RCC 7860 (cell line): ENCODE measurements at regions not wholly inside any gene's neighbourhood (a gene's known extent, or its start where the extent isn't known, plus 50 kb on each side); places are given as distances from the start of the nearest gene placed in this dataset.

Experiments used
- DNase-seq: peaks from one replicate; pipeline ENCODE4 v3.0.0-alpha.2; 2015; ENCODE audit warnings: low spot score
- FAIRE-seq: peaks from 2 replicates; lab custom pipeline; 2012; peaks lifted over from hg19 to GRCh38; lab: Jason Lieb, UNC

DNA sequence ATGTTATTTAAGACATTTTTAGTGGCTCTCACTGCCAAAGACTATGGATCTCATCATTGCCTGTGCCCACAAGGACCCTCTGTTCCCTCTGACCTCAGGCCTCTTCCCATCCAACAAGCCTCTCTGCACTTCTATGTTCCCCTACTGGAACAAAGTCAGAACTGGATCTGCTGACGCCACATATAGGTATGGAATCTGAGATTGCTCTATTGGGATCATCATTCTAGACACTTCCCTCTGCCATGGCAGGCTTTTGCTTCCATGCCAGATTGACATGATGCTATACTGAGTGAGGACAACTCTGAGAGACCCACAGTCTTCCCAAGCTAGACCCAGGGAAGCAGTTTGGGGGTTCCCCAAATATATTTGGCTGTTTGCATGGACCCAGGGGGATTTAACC, 76.0 kb upstream of the ZNF648 start:
- FAIRE-seq (no peak), DNase-seq (no peak)

DNA sequence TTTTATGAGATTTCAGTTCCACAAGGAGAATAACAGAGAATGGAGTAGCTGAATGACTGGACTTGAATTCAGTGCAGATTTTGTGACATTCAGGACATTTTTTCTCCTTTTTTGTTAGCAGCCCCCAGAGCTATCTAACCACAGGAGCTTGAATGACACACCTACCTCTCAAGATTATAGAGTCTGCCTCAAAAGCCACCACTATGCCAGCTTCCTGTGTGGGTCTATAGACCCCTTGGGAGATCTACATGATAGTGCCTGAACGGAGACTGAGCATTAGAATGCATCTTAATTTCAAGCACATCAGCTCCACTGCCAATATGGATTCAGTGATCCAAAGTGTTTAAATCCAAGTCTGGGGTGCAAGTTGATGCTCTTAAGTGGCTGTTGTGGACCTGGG, 74.4 kb upstream of the ZNF648 start:
- no peak for FAIRE-seq
- no peak for DNase-seq

DNA sequence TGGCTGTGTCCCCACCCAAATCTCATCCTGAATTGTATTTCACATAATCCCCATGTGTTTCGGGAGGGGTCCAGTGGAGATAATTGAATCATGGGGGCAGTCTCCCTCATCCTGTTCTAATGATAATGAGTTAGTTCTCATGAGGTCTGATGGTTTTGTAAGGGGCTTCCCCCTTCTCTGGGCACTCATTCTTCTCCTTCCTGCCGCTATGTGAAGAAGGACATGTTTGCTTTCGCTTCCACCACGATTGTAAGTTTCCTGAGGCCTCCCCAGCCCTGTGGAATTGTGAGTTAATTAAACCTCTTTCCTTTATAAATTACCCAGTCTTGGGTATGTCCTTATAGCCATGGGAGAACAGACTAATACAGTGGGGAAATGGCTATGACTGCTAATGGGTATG, 72.7 kb upstream of the ZNF648 start:
- FAIRE-seq (no peak), DNase-seq (no peak)

DNA sequence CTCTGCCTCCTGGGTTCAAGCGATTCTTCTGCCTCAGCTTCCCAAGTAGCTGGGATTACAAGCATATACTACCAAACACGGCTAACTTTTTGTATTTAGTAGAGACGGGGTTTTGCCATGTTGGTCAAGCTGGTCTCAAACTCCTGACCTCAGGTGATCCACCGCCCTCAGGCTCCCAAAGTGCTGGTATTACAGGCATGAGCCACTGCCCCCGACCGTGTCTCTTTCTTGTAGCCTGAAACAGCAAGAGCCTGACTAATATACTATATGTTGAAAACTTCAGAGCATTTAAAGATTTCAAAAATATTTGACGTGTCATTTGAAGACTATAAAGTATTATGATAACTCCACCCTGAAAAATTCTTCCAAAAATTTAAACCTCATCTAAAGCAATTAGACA, 71.7 kb upstream of the ZNF648 start:
- DNase-seq, result no peak
- FAIRE-seq, result no peak

DNA sequence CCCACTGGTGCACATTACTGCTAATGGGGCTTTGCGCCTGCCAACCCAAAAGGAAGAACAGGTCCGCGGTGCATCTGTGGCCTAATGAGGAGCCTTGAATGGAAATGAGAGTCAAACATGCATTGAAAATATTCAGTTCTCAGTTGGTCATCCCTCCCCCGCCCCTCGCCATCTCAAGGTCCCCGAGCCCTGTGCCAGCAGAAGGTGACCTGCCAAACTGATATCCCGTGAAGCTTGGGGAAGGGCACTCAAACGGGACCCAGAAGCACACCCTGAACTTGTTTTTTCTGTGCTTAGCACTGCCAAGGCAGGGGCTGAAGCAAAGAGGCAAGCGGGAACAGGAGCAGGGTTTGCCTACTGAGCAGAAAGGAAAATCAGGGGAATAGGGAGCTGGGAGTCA, 67.9 kb upstream of the ZNF648 start:
- no peak for FAIRE-seq
- DNase-seq, result no peak

DNA sequence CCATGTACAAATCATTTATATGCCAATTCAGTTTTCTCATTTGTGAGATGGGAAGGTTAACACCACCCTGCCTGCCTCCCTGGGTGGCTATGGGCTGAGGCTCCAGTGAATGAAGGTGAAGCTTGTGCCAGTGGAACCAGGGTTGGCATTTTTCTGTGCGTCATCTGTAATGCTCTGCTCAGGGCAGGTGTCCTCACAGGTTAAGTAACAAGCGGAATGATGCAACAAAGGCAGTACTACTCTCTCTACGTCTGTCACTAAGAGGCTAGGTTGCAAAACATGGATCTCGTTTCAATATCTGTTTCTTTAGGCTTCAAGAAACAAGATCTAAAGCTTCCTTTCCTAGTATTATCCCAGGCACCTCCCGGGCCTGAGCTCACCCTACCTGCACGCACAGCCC, 67.0 kb upstream of the ZNF648 start:
- DNase-seq (no peak), FAIRE-seq (no peak)

DNA sequence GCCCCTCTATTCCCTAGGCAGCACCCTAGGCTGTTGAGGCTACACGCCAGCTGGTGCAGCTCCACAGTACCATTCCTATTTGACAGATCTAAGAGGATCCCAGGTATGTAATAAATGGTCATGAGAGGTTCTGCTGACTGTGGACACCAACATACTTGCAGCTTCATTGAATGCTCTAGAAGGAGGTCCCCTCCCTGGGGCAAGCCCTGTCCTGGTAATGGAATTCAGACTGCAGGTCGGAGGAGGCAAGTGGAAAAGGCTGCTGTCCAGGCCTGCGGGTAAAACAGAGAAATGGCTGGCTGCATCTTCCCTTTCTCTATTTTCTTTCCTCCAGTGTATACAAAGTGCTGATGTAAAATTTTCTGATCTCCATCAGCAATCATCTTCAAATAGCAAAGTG, 66.1 kb upstream of the ZNF648 start:
- FAIRE-seq (no peak), DNase-seq (no peak)

DNA sequence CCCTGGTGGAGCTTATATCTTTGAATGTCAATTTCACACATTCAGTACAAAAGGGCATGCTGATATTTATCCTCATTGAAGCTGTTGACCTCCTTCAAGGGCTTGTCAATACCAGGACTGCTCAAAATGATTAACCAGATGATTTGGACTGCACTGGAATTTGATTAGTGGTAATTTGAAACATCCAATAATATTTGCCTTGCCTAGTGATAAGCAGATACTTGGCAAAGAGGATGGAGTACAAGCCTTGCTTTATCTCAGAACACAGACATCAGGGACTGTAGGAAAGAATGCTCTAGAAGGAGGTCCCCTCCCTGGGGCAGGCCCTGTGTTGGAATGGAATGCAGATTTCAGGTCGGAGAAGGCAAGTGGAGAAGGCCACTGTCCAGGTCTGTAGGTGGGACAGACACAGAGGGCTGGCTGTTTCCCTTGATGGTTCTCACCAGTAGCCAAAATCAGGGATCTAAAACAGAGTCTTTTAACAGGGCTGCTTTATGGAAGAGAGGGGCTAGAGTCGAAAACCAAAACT, 64.8 kb upstream of the ZNF648 start:
- no peak for FAIRE-seq

DNA sequence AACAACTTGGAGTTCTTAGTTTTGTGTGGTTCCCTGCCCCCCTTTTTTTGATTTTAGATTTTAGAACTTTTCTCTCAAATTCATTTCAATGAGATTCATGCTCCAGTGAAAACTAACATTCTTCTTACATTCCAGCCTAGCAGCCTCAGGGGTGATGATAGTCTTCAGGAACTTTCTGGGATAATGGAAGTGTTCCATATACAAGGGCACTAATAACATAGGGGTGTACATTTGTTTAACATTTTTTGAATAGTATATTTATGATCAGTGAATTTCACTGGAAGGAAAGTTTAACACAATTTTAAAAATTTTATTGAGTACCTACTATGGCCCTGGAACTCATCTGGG, 61.4 kb upstream of the ZNF648 start:
- FAIRE-seq, result no peak
- no peak for DNase-seq

More for the DNA sequence above, 64.8 kb upstream of the ZNF648 start:
- no peak for DNase-seq

DNA sequence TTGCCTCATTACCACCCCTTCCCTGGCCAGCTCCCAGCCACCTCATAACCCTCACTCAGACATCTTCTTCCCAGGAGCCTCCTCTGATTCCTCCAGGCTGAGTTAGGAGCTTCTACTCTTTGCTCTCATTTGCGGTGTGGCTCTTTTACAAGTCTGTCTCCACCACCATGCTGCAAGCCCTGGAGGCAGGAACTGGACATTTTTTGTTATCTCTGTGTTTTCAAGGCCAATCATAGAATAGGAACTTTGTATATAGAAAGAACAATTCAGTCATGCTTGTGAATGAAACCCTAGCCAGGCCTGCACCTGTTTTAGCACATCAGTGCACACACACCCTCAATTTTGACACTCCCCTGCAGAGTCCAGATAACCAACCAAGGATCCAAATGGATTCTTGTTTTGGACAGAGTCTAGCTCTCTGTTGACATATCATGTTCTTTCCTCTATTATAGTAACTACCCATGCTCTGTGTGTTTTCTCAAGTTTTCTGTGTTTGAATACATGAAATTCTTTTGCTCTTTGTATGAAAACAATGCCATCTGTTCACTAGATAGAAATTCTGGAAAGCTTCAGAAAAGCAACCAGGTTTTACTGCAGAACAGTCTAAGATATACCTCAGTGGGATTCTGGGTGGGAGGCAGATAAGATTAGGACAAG, 60.9 kb upstream of the ZNF648 start:
- no peak for DNase-seq
- no peak for FAIRE-seq

DNA sequence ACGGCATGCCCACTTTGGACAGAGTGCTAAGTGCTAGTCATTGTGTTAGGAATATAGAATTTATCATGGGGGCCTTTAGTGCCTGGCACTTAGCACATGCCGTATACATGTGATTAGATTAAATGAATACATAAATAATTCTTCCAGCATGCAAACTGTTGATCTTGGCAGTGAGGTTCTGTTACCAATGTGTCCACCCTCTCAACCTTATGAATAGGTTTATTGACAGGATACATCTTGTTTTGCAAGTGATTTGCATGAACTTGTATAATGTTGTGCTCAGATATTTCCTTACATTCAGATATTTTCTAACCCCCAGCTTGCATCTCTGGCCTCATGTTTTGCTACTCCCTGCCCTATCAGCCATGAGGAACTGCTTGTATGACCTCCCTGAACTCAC, 60.3 kb upstream of the ZNF648 start:
- FAIRE-seq, result no peak

DNA sequence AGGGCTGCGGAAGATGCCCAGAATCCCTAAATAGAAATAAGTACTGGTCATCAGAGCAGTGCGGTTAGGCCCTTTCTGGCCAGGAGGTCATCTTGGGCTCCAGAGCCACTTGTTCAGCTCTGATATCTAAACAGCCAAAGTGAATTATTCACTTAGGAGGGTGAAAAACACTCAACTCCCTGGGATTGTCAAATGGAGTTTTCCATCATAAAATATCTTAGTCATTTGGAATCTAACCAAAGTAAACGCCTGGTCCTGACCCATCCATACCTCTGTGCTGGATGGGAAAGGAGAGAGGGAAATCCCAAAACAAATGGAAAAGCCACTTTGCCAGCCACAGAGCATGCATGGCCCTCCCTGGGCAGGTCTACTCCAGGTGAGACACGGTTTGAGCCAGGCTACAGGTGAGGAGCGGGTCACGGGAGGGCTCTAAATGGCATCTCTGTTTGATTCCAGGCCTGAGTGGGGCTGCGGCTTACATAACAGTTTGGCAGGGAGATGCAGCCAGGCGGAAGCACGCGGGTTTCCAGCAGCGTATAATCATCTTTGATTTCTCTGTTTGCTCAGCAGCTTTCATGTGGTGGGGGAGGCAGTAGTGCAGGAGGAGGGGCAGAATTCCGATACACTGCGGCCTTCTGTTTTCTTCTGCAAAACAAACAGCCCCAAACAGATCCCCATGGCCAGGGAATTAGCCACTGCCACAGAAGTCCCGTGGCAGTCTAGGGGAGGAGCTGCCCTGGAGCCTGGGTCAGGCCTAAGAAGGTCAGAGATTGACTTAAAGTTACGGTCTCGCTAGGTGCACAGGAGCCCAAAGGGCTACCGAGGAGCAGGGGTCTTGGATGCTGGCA, 59.1 kb upstream of the ZNF648 start:
- FAIRE-seq, result peak; percentile 86
- peak; percentile 79 for DNase-seq

More for the DNA sequence above, 60.3 kb upstream of the ZNF648 start:
- DNase-seq, result no peak

DNA sequence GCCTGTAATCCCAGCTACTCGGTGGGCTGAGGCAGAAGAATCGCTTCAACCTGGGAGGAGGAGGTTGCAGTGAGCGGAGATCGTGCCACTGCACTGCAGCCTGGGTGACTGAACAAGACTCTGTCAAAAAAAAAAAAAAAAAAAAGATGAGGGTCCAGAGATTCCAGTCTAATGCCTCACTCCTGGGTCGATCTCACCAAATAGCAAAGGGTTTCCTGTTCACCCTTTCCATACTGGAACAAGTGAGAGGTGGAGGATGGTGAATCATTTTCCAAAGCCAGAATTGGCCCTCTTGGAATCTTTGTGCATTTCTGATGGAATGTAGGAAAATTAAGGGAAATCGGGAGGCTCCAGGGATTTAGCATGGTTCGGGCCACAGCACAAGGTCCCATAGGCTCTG, 58.1 kb upstream of the ZNF648 start:
- DNase-seq (no peak), FAIRE-seq (no peak)

DNA sequence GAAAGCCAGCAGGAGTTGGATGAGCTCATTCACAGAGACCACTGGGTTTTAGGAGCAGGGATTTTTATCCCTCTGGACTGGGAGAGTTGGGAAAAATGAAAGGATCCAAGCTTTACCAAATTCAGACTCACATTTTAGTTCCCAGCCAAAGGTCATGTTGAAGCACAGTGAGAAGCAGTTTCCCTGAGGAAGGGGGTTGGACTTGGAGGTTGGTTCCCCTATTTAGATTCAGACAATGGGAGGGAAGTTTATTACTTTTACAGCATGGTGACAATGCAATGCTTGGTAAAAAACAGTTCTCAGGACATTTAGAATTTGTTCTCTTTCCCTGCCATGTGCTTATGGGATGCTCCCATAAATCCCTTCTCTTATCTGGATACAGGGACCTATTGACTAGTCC, 57.3 kb upstream of the ZNF648 start:
- DNase-seq, result no peak

DNA sequence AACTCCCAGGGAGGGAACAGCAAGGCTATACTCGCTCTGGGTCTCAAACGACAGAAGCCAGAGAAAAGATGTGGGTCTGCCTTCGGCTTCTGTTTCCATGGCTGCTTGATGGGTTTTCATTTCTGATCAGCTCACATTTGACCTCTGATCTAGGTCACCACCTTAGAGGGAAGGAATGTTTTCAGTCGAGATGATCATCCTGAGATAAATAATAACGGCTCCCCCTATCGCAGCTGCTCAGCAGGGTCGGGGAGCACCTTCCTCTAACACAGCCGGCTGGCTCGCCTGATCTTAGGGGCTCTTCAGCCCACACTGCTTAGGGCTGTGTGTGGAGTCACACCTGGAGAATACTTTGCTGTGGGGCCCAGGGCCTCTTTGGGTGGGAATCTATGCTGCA, 53.1 kb upstream of the ZNF648 start:
- FAIRE-seq, result no peak
- DNase-seq, result no peak

More for the DNA sequence above, 57.3 kb upstream of the ZNF648 start:
- no peak for FAIRE-seq

DNA sequence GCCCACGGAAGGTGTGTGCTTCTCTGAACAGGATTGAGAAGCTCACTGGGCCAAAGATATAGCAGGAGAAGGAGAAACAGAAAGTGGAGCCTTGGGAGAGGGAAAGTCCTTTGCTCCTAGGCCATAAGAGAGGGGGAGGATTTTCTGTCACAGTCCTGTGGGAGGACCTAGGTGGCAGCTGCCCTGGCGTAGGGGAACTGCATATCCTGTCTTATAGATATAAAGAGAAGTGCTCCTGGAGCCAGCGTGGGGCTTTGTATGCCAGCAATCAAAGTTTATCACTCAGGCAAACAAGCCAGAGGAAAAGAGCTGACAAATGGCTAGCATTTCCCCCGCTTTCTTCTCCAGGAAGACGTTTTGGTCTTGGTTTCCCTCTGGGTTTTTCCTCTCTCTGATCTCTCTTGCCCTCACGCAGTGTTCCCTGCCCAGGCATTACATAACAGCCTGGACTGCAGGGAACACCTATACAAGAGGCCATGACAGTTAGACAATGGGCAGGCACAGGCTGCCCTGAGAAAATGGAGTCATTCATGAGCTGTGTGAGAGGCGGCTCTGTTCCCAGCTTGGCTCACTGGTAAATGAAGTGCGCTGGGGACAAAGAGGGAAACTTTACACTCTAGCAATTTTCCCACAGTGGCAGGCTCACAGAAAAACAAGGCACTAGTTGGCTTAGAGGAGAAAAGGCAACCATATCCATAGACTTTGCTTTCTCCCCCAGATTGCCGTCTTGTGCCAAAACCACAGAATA, 52.5 kb upstream of the ZNF648 start:
- no peak for FAIRE-seq
- DNase-seq, result no peak

DNA sequence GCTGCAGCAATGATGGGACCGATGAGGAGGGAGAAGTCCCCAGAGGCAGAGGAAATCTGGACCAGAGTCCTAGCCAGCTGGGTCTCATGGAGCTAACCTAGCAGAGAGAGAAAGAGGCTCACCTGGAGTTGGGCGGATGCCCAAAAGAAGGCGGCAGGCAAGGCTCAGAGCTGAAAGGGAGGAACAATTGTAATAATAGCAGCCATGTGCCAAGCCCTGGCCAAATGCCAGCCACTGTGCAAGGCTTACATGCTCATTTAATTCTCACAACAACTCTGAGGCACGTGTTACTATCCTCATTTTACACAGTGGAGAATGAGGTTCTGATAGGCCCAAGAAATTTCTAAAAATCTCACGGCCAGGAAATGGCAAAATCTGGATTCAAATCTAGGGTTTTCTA, 50.0 kb upstream of the ZNF648 start:
- FAIRE-seq (no peak), DNase-seq (no peak)
